ENCODE measurements at regions not wholly inside any gene's neighbourhood (a gene's known extent, or its start where the extent isn't known, plus 50 kb on each side); places are given as distances from the start of the nearest gene placed in this dataset.
A peak's percentile ranks its signal among the peaks of the same experiment; 100 is the strongest.

GRCh38 chr11:110019675-110020074 lies 73.5 kb upstream of the ZC3H12C start:
- Histone ChIP-seq H3K27me3 (ENCODE audit: control insufficient read depth, extremely low read depth, insufficient read depth, low read length) (no peaks in the 10 kb centered on the region), H3K9me3 (ENCODE audit: control insufficient read depth, low read depth, low read length) (no peaks in the 10 kb centered on the region), H3K9me1 (ENCODE audit: control insufficient read depth, extremely low read depth, insufficient read depth, low read length) (no peaks in the 10 kb centered on the region), H4K20me1 (ENCODE audit: control insufficient read depth, extremely low read depth, insufficient read depth, low read length) (no peaks in the 10 kb centered on the region), H3K4me3 (ENCODE audit: control insufficient read depth in 2 of 3, extremely low read depth in 1 of 3, insufficient read depth in 2 of 3, low read depth in 1 of 3, low read length in 3 of 3) (no peak overlapping the region), H3K9ac (ENCODE audit: control insufficient read depth, extremely low read depth, insufficient read depth, low read length) (no peak overlapping the region), H3K4me1 (ENCODE audit: control insufficient read depth, extremely low read depth, insufficient read depth, low read length) (peaks cover 12% of the 10 kb centered on the region), H2AFZ (ENCODE audit: control insufficient read depth, low read length) (no peak overlapping the region), H3K36me3 (ENCODE audit: control insufficient read depth in 2 of 2, extremely low read depth in 1 of 2, insufficient read depth in 2 of 2, low read length in 2 of 2) (no peaks in the 10 kb centered on the region), H3K79me2 (ENCODE audit: control insufficient read depth, insufficient read depth, low read length) (no peaks in the 10 kb centered on the region), H3K4me2 (ENCODE audit: control insufficient read depth, extremely low read depth, insufficient read depth, low read depth, low read length) (no peak overlapping the region), H3K27ac (ENCODE audit: control insufficient read depth, insufficient read depth, low read length) (no peak overlapping the region)
- TF ChIP-seq EZH2 (IDR thresholded peaks at IDR 0.05; ENCODE audit: low read length) = no peak
- TF ChIP-seq CTCF (optimal IDR thresholded peaks at IDR 0.05 in 1 of 3, IDR thresholded peaks at IDR 0.05 in 1 of 3, conservative IDR thresholded peaks at IDR 0.05 in 1 of 3; ENCODE audit: extremely low read depth in 1 of 3, insufficient read depth in 2 of 3, low read length in 3 of 3) = no peak
- dilution Hi-C loops (cut with MboI; ENCODE audit: extremely low pct_ligation_motif_present, low sequenced_read_pairs) = no loop called here
- DNase-seq (ENCODE audit: low read depth, low spot score) = no peak
- FAIRE-seq = no peak

GRCh38 chr11:110022548-110022947 lies 70.6 kb upstream of the ZC3H12C start:
- H4K20me1 ChIP-seq (ENCODE audit: control insufficient read depth, extremely low read depth, insufficient read depth, low read length) = no peaks in the 10 kb centered on the region
- H3K9me3 ChIP-seq (ENCODE audit: control insufficient read depth, low read depth, low read length) = no peaks in the 10 kb centered on the region
- no peaks in the 10 kb centered on the region for H3K36me3 ChIP-seq (ENCODE audit: control insufficient read depth in 2 of 2, extremely low read depth in 1 of 2, insufficient read depth in 2 of 2, low read length in 2 of 2)
- DNase-seq (ENCODE audit: low read depth, low spot score) = no peak
- no peak overlapping the region for H3K4me3 ChIP-seq (ENCODE audit: control insufficient read depth in 2 of 3, extremely low read depth in 1 of 3, insufficient read depth in 2 of 3, low read depth in 1 of 3, low read length in 3 of 3)
- dilution Hi-C loops (cut with MboI; ENCODE audit: extremely low pct_ligation_motif_present, low sequenced_read_pairs) = no loop called here
- H3K27ac ChIP-seq (ENCODE audit: control insufficient read depth, insufficient read depth, low read length) = peak overlapping the region; percentile 60
- H3K4me1 ChIP-seq (ENCODE audit: control insufficient read depth, extremely low read depth, insufficient read depth, low read length) = peaks cover 12% of the 10 kb centered on the region
- peak; percentile 93 for FAIRE-seq
- peak overlapping the region; percentile 40 for H3K4me2 ChIP-seq (ENCODE audit: control insufficient read depth, extremely low read depth, insufficient read depth, low read depth, low read length)
- H3K9me1 ChIP-seq (ENCODE audit: control insufficient read depth, extremely low read depth, insufficient read depth, low read length) = no peaks in the 10 kb centered on the region
- no peaks in the 10 kb centered on the region for H3K79me2 ChIP-seq (ENCODE audit: control insufficient read depth, insufficient read depth, low read length)
- no peak overlapping the region for H3K9ac ChIP-seq (ENCODE audit: control insufficient read depth, extremely low read depth, insufficient read depth, low read length)
- no peak for TF ChIP-seq EZH2 (IDR thresholded peaks at IDR 0.05; ENCODE audit: low read length)
- no peak for TF ChIP-seq CTCF (optimal IDR thresholded peaks at IDR 0.05 in 1 of 3, IDR thresholded peaks at IDR 0.05 in 1 of 3, conservative IDR thresholded peaks at IDR 0.05 in 1 of 3; ENCODE audit: extremely low read depth in 1 of 3, insufficient read depth in 2 of 3, low read length in 3 of 3)
- peak overlapping the region; percentile 71 for H2AFZ ChIP-seq (ENCODE audit: control insufficient read depth, low read length)
- no peaks in the 10 kb centered on the region for H3K27me3 ChIP-seq (ENCODE audit: control insufficient read depth, extremely low read depth, insufficient read depth, low read length)
